OCI-LY7 (cell line): ENCODE measurements at regions not wholly inside any gene's neighbourhood (a gene's known extent, or its start where the extent isn't known, plus 50 kb on each side); places are given as distances from the start of the nearest gene placed in this dataset.

Source experiments
- EZH2phosphoT487 ChIP-seq: fragments of 200-600 bp; sonication (generic); IDR thresholded peaks from 2 replicates; pipeline ENCODE4 v1.6.1; 2018; ENCODE audit warnings: low read depth, borderline replicate concordance, mild to moderate bottlenecking, mixed run types, antibody characterized with exemption, low read length, moderate library complexity, mixed read lengths
- TF ChIP-seq, protein P1 (sequence below): fragments of 200-600 bp; sonication (generic); conservative IDR thresholded peaks from 2 replicates; pipeline ENCODE4 v1.5.1; 2014; ENCODE audit warnings: mild to moderate bottlenecking, antibody characterized with exemption, low read length, moderate library complexity, mixed read lengths

GRCh38 chr15:95590533-95591044 is 739.9 kb upstream of the NR2F2 start:
- TF ChIP-seq, protein P1, sequence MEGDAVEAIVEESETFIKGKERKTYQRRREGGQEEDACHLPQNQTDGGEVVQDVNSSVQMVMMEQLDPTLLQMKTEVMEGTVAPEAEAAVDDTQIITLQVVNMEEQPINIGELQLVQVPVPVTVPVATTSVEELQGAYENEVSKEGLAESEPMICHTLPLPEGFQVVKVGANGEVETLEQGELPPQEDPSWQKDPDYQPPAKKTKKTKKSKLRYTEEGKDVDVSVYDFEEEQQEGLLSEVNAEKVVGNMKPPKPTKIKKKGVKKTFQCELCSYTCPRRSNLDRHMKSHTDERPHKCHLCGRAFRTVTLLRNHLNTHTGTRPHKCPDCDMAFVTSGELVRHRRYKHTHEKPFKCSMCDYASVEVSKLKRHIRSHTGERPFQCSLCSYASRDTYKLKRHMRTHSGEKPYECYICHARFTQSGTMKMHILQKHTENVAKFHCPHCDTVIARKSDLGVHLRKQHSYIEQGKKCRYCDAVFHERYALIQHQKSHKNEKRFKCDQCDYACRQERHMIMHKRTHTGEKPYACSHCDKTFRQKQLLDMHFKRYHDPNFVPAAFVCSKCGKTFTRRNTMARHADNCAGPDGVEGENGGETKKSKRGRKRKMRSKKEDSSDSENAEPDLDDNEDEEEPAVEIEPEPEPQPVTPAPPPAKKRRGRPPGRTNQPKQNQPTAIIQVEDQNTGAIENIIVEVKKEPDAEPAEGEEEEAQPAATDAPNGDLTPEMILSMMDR, result no peak
- no peak for TF ChIP-seq EZH2phosphoT487
